ENCODE measurements at regions not wholly inside any gene's neighbourhood (a gene's known extent, or its start where the extent isn't known, plus 50 kb on each side); places are given as distances from the start of the nearest gene placed in this dataset.

DNA sequence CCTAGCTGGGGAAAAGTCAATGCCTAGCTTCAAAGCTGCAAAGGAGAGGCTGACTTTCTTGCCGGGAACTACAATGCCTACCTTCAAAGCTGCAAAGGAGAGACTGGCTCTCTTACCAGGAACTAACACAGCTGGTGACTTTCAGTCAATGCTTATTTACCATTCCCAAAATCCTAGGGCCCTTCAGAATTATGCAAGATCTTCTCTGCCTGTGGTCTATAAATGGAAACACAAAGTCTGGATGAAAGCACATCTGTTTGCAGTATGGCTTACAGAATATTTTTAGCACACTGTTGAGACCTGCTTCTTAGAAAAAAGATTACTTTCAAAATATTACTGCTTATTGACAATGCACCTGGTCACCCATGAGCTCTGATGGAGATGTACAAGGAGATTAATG, 259.4 kb downstream of the PLK2 start:
- no peak overlapping the region for H3K27ac Mint-ChIP-seq (ENCODE audit: unreplicated experiment)
- no peak for DNase-seq
- BruUV-seq (replicated peaks): no TSS peak
- H3K36me3 Mint-ChIP-seq (ENCODE audit: insufficient read depth, unreplicated experiment): no peaks in the 10 kb centered on the region
- H3K4me1 Mint-ChIP-seq (ENCODE audit: low read depth, unreplicated experiment): no peaks in the 10 kb centered on the region
- H3K9me3 Mint-ChIP-seq (ENCODE audit: low read depth, unreplicated experiment): peaks cover 5% of the 10 kb centered on the region
- H3K4me3 Mint-ChIP-seq (ENCODE audit: low read depth, unreplicated experiment): no peak overlapping the region
- intact Hi-C loops (cut with micrococcal nuclease; ENCODE audit: unreplicated experiment): no loop called here
- CTCF ChIA-PET: interaction anchor here (0.7 kb wide), 1 partner anchor 478 kb away, joined by 3 read pairs; no protein-coding TSS in a partner anchor
- no peaks in the 10 kb centered on the region for H3K27me3 Mint-ChIP-seq (ENCODE audit: unreplicated experiment)
- TF ChIP-seq, protein P1, sequence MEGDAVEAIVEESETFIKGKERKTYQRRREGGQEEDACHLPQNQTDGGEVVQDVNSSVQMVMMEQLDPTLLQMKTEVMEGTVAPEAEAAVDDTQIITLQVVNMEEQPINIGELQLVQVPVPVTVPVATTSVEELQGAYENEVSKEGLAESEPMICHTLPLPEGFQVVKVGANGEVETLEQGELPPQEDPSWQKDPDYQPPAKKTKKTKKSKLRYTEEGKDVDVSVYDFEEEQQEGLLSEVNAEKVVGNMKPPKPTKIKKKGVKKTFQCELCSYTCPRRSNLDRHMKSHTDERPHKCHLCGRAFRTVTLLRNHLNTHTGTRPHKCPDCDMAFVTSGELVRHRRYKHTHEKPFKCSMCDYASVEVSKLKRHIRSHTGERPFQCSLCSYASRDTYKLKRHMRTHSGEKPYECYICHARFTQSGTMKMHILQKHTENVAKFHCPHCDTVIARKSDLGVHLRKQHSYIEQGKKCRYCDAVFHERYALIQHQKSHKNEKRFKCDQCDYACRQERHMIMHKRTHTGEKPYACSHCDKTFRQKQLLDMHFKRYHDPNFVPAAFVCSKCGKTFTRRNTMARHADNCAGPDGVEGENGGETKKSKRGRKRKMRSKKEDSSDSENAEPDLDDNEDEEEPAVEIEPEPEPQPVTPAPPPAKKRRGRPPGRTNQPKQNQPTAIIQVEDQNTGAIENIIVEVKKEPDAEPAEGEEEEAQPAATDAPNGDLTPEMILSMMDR (IDR thresholded peaks at IDR 0.05; ENCODE audit: unreplicated experiment): no peak

DNA sequence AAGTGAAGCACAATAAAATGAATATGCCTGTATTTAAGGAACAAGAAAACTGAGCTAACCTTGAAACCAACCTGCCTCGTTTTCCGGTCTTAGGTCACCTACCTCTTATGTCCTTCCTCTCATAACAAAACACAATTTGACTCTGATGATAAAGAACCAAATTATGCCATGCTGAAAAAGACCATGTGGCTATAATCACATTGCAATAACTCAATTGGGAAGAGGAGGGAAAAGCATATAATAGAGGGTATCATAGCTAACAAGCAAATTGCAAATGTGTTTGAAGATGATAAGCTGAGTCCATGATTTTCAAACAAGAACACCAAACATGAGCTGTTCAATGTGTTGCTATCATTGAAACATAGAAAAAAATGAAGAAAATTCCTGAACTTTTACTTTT, 260.8 kb downstream of the PLK2 start:
- Mint-ChIP-seq H3K36me3 (ENCODE audit: insufficient read depth, unreplicated experiment) (no peaks in the 10 kb centered on the region), H3K4me1 (ENCODE audit: low read depth, unreplicated experiment) (no peaks in the 10 kb centered on the region), H3K27ac (ENCODE audit: unreplicated experiment) (no peak overlapping the region), H3K4me3 (ENCODE audit: low read depth, unreplicated experiment) (no peak overlapping the region), H3K9me3 (ENCODE audit: low read depth, unreplicated experiment) (peaks cover 5% of the 10 kb centered on the region), H3K27me3 (ENCODE audit: unreplicated experiment) (no peaks in the 10 kb centered on the region)
- no TSS peak for BruUV-seq (replicated peaks)
- intact Hi-C loops (cut with micrococcal nuclease; ENCODE audit: unreplicated experiment): no loop called here
- DNase-seq: no peak
- CTCF ChIA-PET: no interaction called here
- TF ChIP-seq, protein P1 (IDR thresholded peaks at IDR 0.05; ENCODE audit: unreplicated experiment): no peak

DNA sequence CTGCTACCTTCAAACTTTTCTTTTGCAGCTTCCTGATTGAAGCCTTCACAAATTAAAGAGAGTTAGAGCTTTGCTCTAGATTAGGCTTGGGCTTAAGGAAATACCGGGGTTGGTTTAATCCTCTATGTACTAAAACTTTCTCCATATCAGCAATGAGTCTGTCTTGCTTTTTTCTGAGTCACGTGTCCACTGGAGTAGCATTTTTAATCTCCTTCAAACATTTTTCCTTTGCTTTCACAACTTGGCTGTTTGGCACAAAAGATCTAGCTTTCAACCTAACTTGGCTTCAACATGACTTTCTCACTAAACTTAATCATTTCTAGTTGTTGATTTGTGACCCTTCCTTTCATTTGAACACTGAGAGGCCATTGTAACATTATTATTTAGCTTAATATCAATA, 261.6 kb downstream of the PLK2 start:
- CTCF ChIA-PET: no interaction called here
- BruUV-seq (replicated peaks): no TSS peak
- H3K27ac Mint-ChIP-seq (ENCODE audit: unreplicated experiment): no peak overlapping the region
- H3K9me3 Mint-ChIP-seq (ENCODE audit: low read depth, unreplicated experiment): peaks cover 3% of the 10 kb centered on the region
- H3K27me3 Mint-ChIP-seq (ENCODE audit: unreplicated experiment): no peaks in the 10 kb centered on the region
- H3K4me1 Mint-ChIP-seq (ENCODE audit: low read depth, unreplicated experiment): no peaks in the 10 kb centered on the region
- intact Hi-C loops (cut with micrococcal nuclease; ENCODE audit: unreplicated experiment): no loop called here
- no peaks in the 10 kb centered on the region for H3K36me3 Mint-ChIP-seq (ENCODE audit: insufficient read depth, unreplicated experiment)
- no peak overlapping the region for H3K4me3 Mint-ChIP-seq (ENCODE audit: low read depth, unreplicated experiment)
- DNase-seq: no peak
- TF ChIP-seq, protein P1 (IDR thresholded peaks at IDR 0.05; ENCODE audit: unreplicated experiment): no peak

DNA sequence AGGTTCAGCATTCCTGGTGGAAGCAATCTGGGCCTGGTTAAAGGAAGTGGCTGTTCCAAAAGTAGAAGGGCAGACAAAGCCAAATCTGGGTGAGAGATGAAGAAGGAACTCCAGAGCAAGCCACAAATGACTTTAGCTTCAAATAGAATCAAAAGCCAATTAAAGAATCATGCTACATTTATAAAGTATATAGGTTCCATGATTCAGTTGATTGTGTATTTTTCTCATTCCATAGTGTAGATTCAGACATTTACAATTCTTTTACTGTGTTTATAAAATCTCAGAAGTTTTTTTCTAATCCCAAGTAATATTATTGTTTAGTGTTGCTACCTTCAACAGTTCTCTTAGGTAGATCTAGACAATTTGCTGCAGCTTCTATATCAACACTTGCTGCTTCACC, 262.0 kb downstream of the PLK2 start:
- no peaks in the 10 kb centered on the region for H3K4me1 Mint-ChIP-seq (ENCODE audit: low read depth, unreplicated experiment)
- H3K27me3 Mint-ChIP-seq (ENCODE audit: unreplicated experiment): no peaks in the 10 kb centered on the region
- H3K4me3 Mint-ChIP-seq (ENCODE audit: low read depth, unreplicated experiment): no peak overlapping the region
- TF ChIP-seq, protein P1 (IDR thresholded peaks at IDR 0.05; ENCODE audit: unreplicated experiment): no peak
- intact Hi-C loops (cut with micrococcal nuclease; ENCODE audit: unreplicated experiment): no loop called here
- no TSS peak for BruUV-seq (replicated peaks)
- peaks cover 3% of the 10 kb centered on the region for H3K9me3 Mint-ChIP-seq (ENCODE audit: low read depth, unreplicated experiment)
- H3K36me3 Mint-ChIP-seq (ENCODE audit: insufficient read depth, unreplicated experiment): no peaks in the 10 kb centered on the region
- no peak overlapping the region for H3K27ac Mint-ChIP-seq (ENCODE audit: unreplicated experiment)
- no peak for DNase-seq
- CTCF ChIA-PET: no interaction called here
